ENCODE measurements at regions not wholly inside any gene's neighbourhood (a gene's known extent, or its start where the extent isn't known, plus 50 kb on each side); places are given as distances from the start of the nearest gene placed in this dataset.

GRCh38 chr4:54929459-54929858 is 195.9 kb downstream of the KDR start:
- no peak for DNase-seq (ENCODE audit: low read depth in 2 of 2)

- DNase-seq (ENCODE audit: low read depth in 2 of 2), result no peak
These were observed 200.5 kb downstream of the KDR start for GRCh38 chr4:54924891-54925290.

- DNase-seq (ENCODE audit: low read depth in 2 of 2), result no peak
These were observed 210.1 kb downstream of the KDR start for GRCh38 chr4:54915276-54915675.

GRCh38 chr4:54914781-54915180 is 210.6 kb downstream of the KDR start:
- no peak for DNase-seq (ENCODE audit: low read depth in 2 of 2)

- DNase-seq (ENCODE audit: low read depth in 2 of 2), result no peak
These were observed 211.5 kb downstream of the KDR start for GRCh38 chr4:54913751-54914526.

- DNase-seq (ENCODE audit: low read depth in 2 of 2), result no peak
These were observed 213.2 kb downstream of the KDR start for GRCh38 chr4:54912155-54912554.

GRCh38 chr4:54909961-54910360 is 215.4 kb downstream of the KDR start:
- no peak for DNase-seq (ENCODE audit: low read depth in 2 of 2)

GRCh38 chr4:54908763-54909162 is 216.6 kb downstream of the KDR start:
- no peak for DNase-seq (ENCODE audit: low read depth in 2 of 2)

GRCh38 chr4:54904953-54905352 is 220.4 kb downstream of the KDR start:
- no peak for DNase-seq (ENCODE audit: low read depth in 2 of 2)

GRCh38 chr4:54902976-54903375 is 222.4 kb downstream of the KDR start:
- DNase-seq (ENCODE audit: low read depth in 2 of 2), result no peak

GRCh38 chr4:54902271-54902670 is 223.1 kb downstream of the KDR start:
- no peak for DNase-seq (ENCODE audit: low read depth in 2 of 2)

- DNase-seq (ENCODE audit: low read depth in 2 of 2), result no peak
These were observed 224.2 kb downstream of the KDR start for GRCh38 chr4:54901202-54901601.

- DNase-seq (ENCODE audit: low read depth in 2 of 2), result no peak
These were observed 226.6 kb downstream of the KDR start for GRCh38 chr4:54898656-54899340.

GRCh38 chr4:54898056-54898562 is 227.3 kb downstream of the KDR start:
- no peak for DNase-seq (ENCODE audit: low read depth in 2 of 2)

GRCh38 chr4:54897590-54897989 is 227.8 kb downstream of the KDR start:
- no peak for DNase-seq (ENCODE audit: low read depth in 2 of 2)

GRCh38 chr4:54882616-54883015 is 224.9 kb downstream of the KIT start:
- no peak for DNase-seq (ENCODE audit: low read depth in 2 of 2)

GRCh38 chr4:54879576-54879975 is 221.8 kb downstream of the KIT start:
- no peak for DNase-seq (ENCODE audit: low read depth in 2 of 2)

- no peak for DNase-seq (ENCODE audit: low read depth in 2 of 2)
These were observed 219.2 kb downstream of the KIT start for GRCh38 chr4:54877006-54877405.

GRCh38 chr4:54872261-54872660 is 214.5 kb downstream of the KIT start:
- no peak for DNase-seq (ENCODE audit: low read depth in 2 of 2)

- DNase-seq (ENCODE audit: low read depth in 2 of 2), result no peak
These were observed 206.0 kb downstream of the KIT start for GRCh38 chr4:54863571-54864255.

- no peak for DNase-seq (ENCODE audit: low read depth in 2 of 2)
These were observed 203.4 kb downstream of the KIT start for GRCh38 chr4:54861201-54861600.

- DNase-seq (ENCODE audit: low read depth in 2 of 2), result no peak
These were observed 197.6 kb downstream of the KIT start for GRCh38 chr4:54855191-54855854.

Measured in stimulated activated CD4-positive, alpha-beta T cell treated with anti-CD3 and anti-CD28 coated beads, Interleukin-12 subunit alpha, Interleukin-12 subunit beta, amount 100 ng/mL, for 24 hours (primary cell).